Suprapubic skin (tissue), 4 donors: ENCODE measurements at regions not wholly inside any gene's neighbourhood (a gene's known extent, or its start where the extent isn't known, plus 50 kb on each side); places are given as distances from the start of the nearest gene placed in this dataset.

Experiments
- DNase-seq, 2 donors: peaks; one replicate each; pipeline ENCODE4 v3.0.0-alpha.2; 2019; ENCODE audit warnings: low spot score in 2 of 2
- H3K27ac ChIP-seq: fragments of 200-600 bp; sonication (generic); one replicate; pipeline ENCODE4 v1.5.1; 2019
- H3K27me3 ChIP-seq: fragments of 200-600 bp; sonication (generic); one replicate; pipeline ENCODE4 v1.5.1; 2019
- H3K36me3 ChIP-seq: fragments of 200-600 bp; sonication (generic); one replicate; pipeline ENCODE4 v1.5.1; 2019
- H3K4me1 ChIP-seq: fragments of 200-600 bp; sonication (generic); one replicate; pipeline ENCODE4 v1.5.1; 2019
- H3K4me3 ChIP-seq: fragments of 200-600 bp; sonication (generic); one replicate; pipeline ENCODE4 v1.5.1; 2019; ENCODE audit warnings: mild to moderate bottlenecking
- H3K9me3 ChIP-seq: fragments of 200-600 bp; sonication (generic); one replicate; pipeline ENCODE4 v1.5.1; 2019
- CTCF ChIP-seq, 2 donors: fragments of 200-600 bp in 1 of 2; fragments of 450-650 bp in 1 of 2; sonication (generic) in 1 of 2; IDR thresholded peaks; one replicate each; pipeline ENCODE4 v1.5.1; 2016 to 2019; ENCODE audit warnings: antibody characterized with exemption in 2 of 2, mild to moderate bottlenecking in 1 of 2, moderate library complexity in 1 of 2
- EP300 ChIP-seq: sonication (generic); formaldehyde crosslinking; IDR thresholded peaks from one replicate; pipeline ENCODE4 v1.6.1; 2017; ENCODE audit warnings: antibody characterized with exemption
- POLR2A ChIP-seq, 2 donors: fragments of 450-650 bp; IDR thresholded peaks; one replicate each; pipeline ENCODE4 v1.6.1; 2017; ENCODE audit warnings: antibody characterized with exemption in 2 of 2, mild to moderate bottlenecking in 2 of 2, moderate library complexity in 2 of 2
- POLR2AphosphoS5 ChIP-seq, 3 donors: sonication (generic); formaldehyde crosslinking; IDR thresholded peaks; one replicate each; pipeline ENCODE4 v1.6.1; 2017; ENCODE audit warnings: antibody characterized with exemption in 3 of 3
- WGBS: methylation state at CpG from one replicate; pipeline ENCODE4 v1.1.5; 2018; 5-methylcytosine and 5-hydroxymethylcytosine counted together

- Histone ChIP-seq H3K36me3 (no peaks in the 10 kb centered on the region), H3K4me3 (no peak overlapping the region), H3K27me3 (no peaks in the 10 kb centered on the region), H3K9me3 (no peaks in the 10 kb centered on the region), H3K27ac (no peak overlapping the region), H3K4me1 (no peaks in the 10 kb centered on the region)
- TF ChIP-seq EP300 (no peak), POLR2AphosphoS5 (IDR thresholded peaks at IDR 0.05) (no peak), CTCF (IDR thresholded peaks at IDR 0.05) (no peak), POLR2A (IDR thresholded peaks at IDR 0.05) (no peak)
- no peak for DNase-seq
Observed at GRCh38 chr11:90874281-90874680, 651.4 kb upstream of the CHORDC1 start.

GRCh38 chr11:90867416-90867815 lies 644.6 kb upstream of the CHORDC1 start:
- Histone ChIP-seq H3K4me3 (no peak overlapping the region), H3K27me3 (no peaks in the 10 kb centered on the region), H3K9me3 (no peaks in the 10 kb centered on the region), H3K27ac (no peak overlapping the region), H3K4me1 (no peaks in the 10 kb centered on the region), H3K36me3 (no peaks in the 10 kb centered on the region)
- TF ChIP-seq EP300, result no peak
- TF ChIP-seq POLR2A (IDR thresholded peaks at IDR 0.05), result no peak
- TF ChIP-seq CTCF (IDR thresholded peaks at IDR 0.05), result no peak
- no peak for TF ChIP-seq POLR2AphosphoS5 (IDR thresholded peaks at IDR 0.05)
- DNase-seq, result no peak

GRCh38 chr11:90856790-90857189 lies 633.9 kb upstream of the CHORDC1 start:
- Histone ChIP-seq H3K27ac (no peak overlapping the region), H3K9me3 (no peaks in the 10 kb centered on the region), H3K36me3 (no peaks in the 10 kb centered on the region), H3K27me3 (no peaks in the 10 kb centered on the region), H3K4me1 (no peaks in the 10 kb centered on the region), H3K4me3 (no peak overlapping the region)
- 83% methylated on average over 1 of the region's 1 CpG for WGBS
- TF ChIP-seq POLR2A (IDR thresholded peaks at IDR 0.05) (no peak), POLR2AphosphoS5 (IDR thresholded peaks at IDR 0.05) (no peak), CTCF (IDR thresholded peaks at IDR 0.05) (no peak), EP300 (no peak)
- DNase-seq, result no peak

- Histone ChIP-seq H3K9me3 (no peaks in the 10 kb centered on the region), H3K27me3 (no peaks in the 10 kb centered on the region), H3K4me3 (no peak overlapping the region), H3K36me3 (no peaks in the 10 kb centered on the region), H3K27ac (no peak overlapping the region), H3K4me1 (no peaks in the 10 kb centered on the region)
- 83% methylated on average over 4 of the region's 4 CpGs for WGBS
- DNase-seq, result no peak
- TF ChIP-seq POLR2A (IDR thresholded peaks at IDR 0.05) (no peak), CTCF (IDR thresholded peaks at IDR 0.05) (no peak), EP300 (no peak), POLR2AphosphoS5 (IDR thresholded peaks at IDR 0.05) (no peak)
Observed at GRCh38 chr11:90855531-90855930, 632.7 kb upstream of the CHORDC1 start.

GRCh38 chr11:90851196-90851595 lies 628.3 kb upstream of the CHORDC1 start:
- no peak for DNase-seq

More at GRCh38 chr11:90851196-90851595, 628.3 kb upstream of the CHORDC1 start:
- TF ChIP-seq EP300 (no peak), POLR2A (IDR thresholded peaks at IDR 0.05) (no peak), POLR2AphosphoS5 (IDR thresholded peaks at IDR 0.05) (no peak), CTCF (IDR thresholded peaks at IDR 0.05) (no peak)
- Histone ChIP-seq H3K9me3 (no peaks in the 10 kb centered on the region), H3K36me3 (no peaks in the 10 kb centered on the region), H3K4me3 (no peak overlapping the region), H3K4me1 (no peaks in the 10 kb centered on the region), H3K27ac (no peak overlapping the region), H3K27me3 (no peaks in the 10 kb centered on the region)
